Osteoblast (primary cell): ENCODE measurements at regions not wholly inside any gene's neighbourhood (a gene's known extent, or its start where the extent isn't known, plus 50 kb on each side); places are given as distances from the start of the nearest gene placed in this dataset.

Source experiments
- DNase-seq: peaks from one replicate; pipeline ENCODE4 v3.0.0; 2011; ENCODE audit warnings: low spot score, mixed read lengths; ENCODE audit not compliant: insufficient read length; ENCODE audit errors: missing footprints
- H2AFZ ChIP-seq: 2 replicates; pipeline ENCODE4 v1.6.0; 2011; ENCODE audit warnings: mild to moderate bottlenecking, low read length
- H3K27ac ChIP-seq: 2 replicates; pipeline ENCODE4 v1.5.1; 2011; ENCODE audit warnings: mild to moderate bottlenecking, low read depth, low read length, moderate library complexity
- H3K27me3 ChIP-seq: 2 replicates; pipeline ENCODE4 v1.6.0; 2012; ENCODE audit warnings: mild to moderate bottlenecking, control low read depth, inconsistent platforms, low read length, moderate library complexity; ENCODE audit not compliant: insufficient read depth
- H3K36me3 ChIP-seq: 2 replicates; pipeline ENCODE4 v1.5.1; 2011; ENCODE audit warnings: mild to moderate bottlenecking, low read length, control low read depth, moderate library complexity; ENCODE audit not compliant: insufficient read depth
- H3K4me1 ChIP-seq: 2 replicates; pipeline ENCODE4 v1.5.1; 2011; ENCODE audit warnings: mild to moderate bottlenecking, low read length, control low read depth, moderate library complexity; ENCODE audit not compliant: insufficient read depth
- H3K4me2 ChIP-seq: 2 replicates; pipeline ENCODE4 v1.6.0; 2011; ENCODE audit warnings: mild to moderate bottlenecking, low read length; ENCODE audit not compliant: insufficient read depth
- H3K4me3 ChIP-seq: fragments of 200-600 bp; sonication (generic); 3 replicates; pipeline ENCODE4 v1.5.1; 2012; ENCODE audit warnings: mild to moderate bottlenecking, low read length, inconsistent platforms; ENCODE audit not compliant: insufficient read depth
- H3K79me2 ChIP-seq: 2 replicates; pipeline ENCODE4 v1.6.0; 2012; ENCODE audit warnings: mild to moderate bottlenecking, low read length, control low read depth, inconsistent platforms; ENCODE audit not compliant: insufficient read depth
- H3K9me3 ChIP-seq: 2 replicates; pipeline ENCODE4 v1.5.1; 2011; ENCODE audit warnings: low read depth, low read length, control low read depth
- H4K20me1 ChIP-seq: 2 replicates; pipeline ENCODE4 v1.6.0; 2012; ENCODE audit warnings: mild to moderate bottlenecking, low read length, control low read depth; ENCODE audit not compliant: insufficient read depth
- TF ChIP-seq, protein P1 (sequence below): IDR thresholded peaks from 2 replicates; pipeline ENCODE4 v1.5.1; 2011; ENCODE audit warnings: mild to moderate bottlenecking, low read depth, low read length, moderate library complexity; ENCODE audit errors: extremely low read depth

DNA sequence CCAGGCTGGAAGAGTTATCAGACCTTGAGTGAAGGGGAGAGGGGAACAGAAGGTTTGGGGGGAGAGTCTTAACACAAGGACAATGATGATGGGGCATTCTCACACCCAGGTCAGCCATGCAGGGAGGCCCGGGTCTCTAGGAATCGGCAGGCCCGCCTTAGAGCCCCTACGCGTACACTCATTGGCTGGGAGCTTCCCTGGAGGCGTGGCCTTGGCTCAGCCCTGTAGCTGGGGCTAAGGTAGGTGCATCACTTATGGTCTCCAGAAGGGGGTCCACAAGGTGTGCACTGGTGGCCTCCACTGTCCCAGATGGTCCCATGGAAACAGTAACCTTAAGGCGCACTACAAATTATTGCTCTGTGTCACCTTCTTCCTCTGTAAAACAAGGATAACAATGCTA is 660.1 kb downstream of the MED13L start:
- no peaks in the 10 kb centered on the region for H3K4me1 ChIP-seq
- no peak overlapping the region for H3K27ac ChIP-seq
- H3K36me3 ChIP-seq, result no peaks in the 10 kb centered on the region
- no peak overlapping the region for H2AFZ ChIP-seq
- no peak overlapping the region for H3K4me3 ChIP-seq
- H4K20me1 ChIP-seq, result no peaks in the 10 kb centered on the region
- no peaks in the 10 kb centered on the region for H3K9me3 ChIP-seq
- H3K79me2 ChIP-seq, result no peaks in the 10 kb centered on the region
- TF ChIP-seq, protein P1, sequence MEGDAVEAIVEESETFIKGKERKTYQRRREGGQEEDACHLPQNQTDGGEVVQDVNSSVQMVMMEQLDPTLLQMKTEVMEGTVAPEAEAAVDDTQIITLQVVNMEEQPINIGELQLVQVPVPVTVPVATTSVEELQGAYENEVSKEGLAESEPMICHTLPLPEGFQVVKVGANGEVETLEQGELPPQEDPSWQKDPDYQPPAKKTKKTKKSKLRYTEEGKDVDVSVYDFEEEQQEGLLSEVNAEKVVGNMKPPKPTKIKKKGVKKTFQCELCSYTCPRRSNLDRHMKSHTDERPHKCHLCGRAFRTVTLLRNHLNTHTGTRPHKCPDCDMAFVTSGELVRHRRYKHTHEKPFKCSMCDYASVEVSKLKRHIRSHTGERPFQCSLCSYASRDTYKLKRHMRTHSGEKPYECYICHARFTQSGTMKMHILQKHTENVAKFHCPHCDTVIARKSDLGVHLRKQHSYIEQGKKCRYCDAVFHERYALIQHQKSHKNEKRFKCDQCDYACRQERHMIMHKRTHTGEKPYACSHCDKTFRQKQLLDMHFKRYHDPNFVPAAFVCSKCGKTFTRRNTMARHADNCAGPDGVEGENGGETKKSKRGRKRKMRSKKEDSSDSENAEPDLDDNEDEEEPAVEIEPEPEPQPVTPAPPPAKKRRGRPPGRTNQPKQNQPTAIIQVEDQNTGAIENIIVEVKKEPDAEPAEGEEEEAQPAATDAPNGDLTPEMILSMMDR, result no peak
- no peak for DNase-seq
- no peak overlapping the region for H3K4me2 ChIP-seq
- H3K27me3 ChIP-seq, result no peaks in the 10 kb centered on the region

DNA sequence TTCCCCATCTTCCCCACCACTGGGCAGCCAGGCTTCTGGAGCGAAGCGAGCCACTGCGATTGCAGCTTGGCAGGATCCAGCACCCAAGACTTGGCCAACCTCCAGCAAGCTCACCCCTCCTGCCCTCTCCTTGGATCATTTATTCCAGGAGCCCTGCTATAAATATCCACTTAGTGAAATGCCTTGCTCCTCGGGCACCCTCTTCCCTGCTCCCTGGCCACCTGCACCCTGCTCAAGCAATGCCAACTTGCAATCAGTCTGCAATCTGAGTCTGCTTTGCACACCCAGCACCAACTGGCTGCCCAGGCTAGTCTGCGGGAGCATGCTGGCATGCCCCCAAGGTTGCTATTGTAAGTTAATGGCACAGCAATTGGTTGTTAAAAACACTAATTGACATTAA is 666.0 kb downstream of the MED13L start:
- TF ChIP-seq, protein P1, result no peak
- H3K27me3 ChIP-seq, result no peaks in the 10 kb centered on the region
- no peaks in the 10 kb centered on the region for H3K36me3 ChIP-seq
- no peaks in the 10 kb centered on the region for H4K20me1 ChIP-seq
- H2AFZ ChIP-seq, result no peak overlapping the region
- no peaks in the 10 kb centered on the region for H3K9me3 ChIP-seq
- no peak for DNase-seq
- H3K4me1 ChIP-seq, result no peaks in the 10 kb centered on the region
- no peak overlapping the region for H3K4me2 ChIP-seq
- H3K4me3 ChIP-seq, result no peak overlapping the region
- H3K79me2 ChIP-seq, result no peaks in the 10 kb centered on the region
- no peak overlapping the region for H3K27ac ChIP-seq

DNA sequence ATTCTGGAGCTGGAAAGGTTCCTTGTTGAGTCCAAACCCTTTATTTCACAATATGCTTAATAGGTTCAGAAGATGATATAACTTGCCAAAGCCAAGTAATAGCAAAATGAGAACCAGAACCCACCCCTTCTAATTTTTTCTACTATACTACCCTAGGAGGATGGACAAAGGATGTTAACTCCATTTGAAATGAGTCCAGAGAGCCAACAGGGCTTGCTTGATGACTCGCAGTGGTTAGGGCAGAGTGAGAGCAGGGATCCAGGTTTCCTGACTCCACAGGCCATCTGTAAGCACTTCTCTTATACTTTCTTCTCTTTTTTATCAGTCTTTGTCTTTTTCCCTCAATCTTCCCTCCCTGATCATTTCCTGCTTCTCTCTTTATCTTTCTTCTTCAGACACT is 668.1 kb downstream of the MED13L start:
- no peak overlapping the region for H3K4me3 ChIP-seq
- H3K4me1 ChIP-seq, result no peaks in the 10 kb centered on the region
- no peaks in the 10 kb centered on the region for H4K20me1 ChIP-seq
- no peak overlapping the region for H3K4me2 ChIP-seq
- TF ChIP-seq, protein P1, result no peak
- no peaks in the 10 kb centered on the region for H3K36me3 ChIP-seq
- no peaks in the 10 kb centered on the region for H3K79me2 ChIP-seq
- H2AFZ ChIP-seq, result no peak overlapping the region
- no peaks in the 10 kb centered on the region for H3K9me3 ChIP-seq
- no peak overlapping the region for H3K27ac ChIP-seq
- no peaks in the 10 kb centered on the region for H3K27me3 ChIP-seq
- DNase-seq, result no peak

DNA sequence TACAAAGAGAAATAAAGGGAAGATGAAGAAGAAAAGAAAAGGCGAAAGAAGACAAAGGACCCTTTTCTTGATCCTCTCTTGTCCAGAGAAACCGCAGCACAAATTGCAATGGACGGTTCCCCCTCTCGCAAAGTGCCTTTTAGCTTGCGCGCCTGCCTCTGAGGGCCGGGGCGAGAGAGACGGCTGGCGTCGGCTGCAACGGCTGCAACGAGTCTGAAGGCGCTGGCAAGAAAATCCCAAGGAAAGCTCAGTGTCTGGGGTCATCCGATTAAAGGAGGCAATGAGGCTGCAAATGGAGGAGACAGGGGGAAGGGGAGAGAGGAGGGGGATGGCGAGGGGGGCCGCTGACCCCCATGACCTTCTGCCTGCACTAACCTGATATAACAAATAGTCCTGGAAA is 671.5 kb downstream of the MED13L start:
- no peaks in the 10 kb centered on the region for H3K4me1 ChIP-seq
- H3K36me3 ChIP-seq, result no peaks in the 10 kb centered on the region
- no peaks in the 10 kb centered on the region for H3K79me2 ChIP-seq
- H3K27me3 ChIP-seq, result peaks cover 3% of the 10 kb centered on the region
- TF ChIP-seq, protein P1, result no peak
- no peak overlapping the region for H3K4me3 ChIP-seq
- H3K27ac ChIP-seq, result no peak overlapping the region
- no peak overlapping the region for H2AFZ ChIP-seq
- no peaks in the 10 kb centered on the region for H3K9me3 ChIP-seq
- H4K20me1 ChIP-seq, result no peaks in the 10 kb centered on the region
- no peak for DNase-seq
- H3K4me2 ChIP-seq, result no peak overlapping the region
